ENCODE measurements at regions not wholly inside any gene's neighbourhood (a gene's known extent, or its start where the extent isn't known, plus 50 kb on each side); places are given as distances from the start of the nearest gene placed in this dataset.

DNA sequence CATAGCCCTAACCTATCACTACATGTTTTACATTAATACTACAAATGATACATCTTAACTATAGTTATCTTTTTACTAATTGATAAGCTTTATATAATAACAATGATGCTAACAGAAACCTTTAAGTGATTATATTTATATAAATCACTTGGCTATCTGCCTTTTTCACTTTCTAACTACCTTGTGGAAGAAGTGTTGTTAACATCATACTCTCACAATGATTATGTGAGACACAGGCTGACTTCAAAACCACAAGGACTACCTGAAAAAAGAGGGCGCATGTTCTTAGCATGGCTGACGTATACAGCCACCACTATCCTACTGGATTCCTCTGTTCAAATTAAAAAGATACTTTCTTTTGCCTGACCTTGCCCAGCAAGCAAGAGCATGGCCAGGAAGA is 135.3 kb upstream of the SOX5 start:
- Histone ChIP-seq H3K36me3 (ENCODE audit: control insufficient read depth in 2 of 2, extremely low read depth in 1 of 2, insufficient read depth in 2 of 2, low read length in 2 of 2) (no peaks in the 10 kb centered on the region), H3K79me2 (ENCODE audit: control insufficient read depth, insufficient read depth, low read length) (no peaks in the 10 kb centered on the region), H3K9ac (replicated peaks; ENCODE audit: extremely low read depth, insufficient read depth, low read length) (no peak overlapping the region), H3K9me1 (replicated peaks; ENCODE audit: control insufficient read depth, extremely low read depth, insufficient read depth, low read length) (no peaks in the 10 kb centered on the region), H3K9me3 (replicated peaks; ENCODE audit: control insufficient read depth, insufficient read depth, low read length) (no peaks in the 10 kb centered on the region), H3K27ac (ENCODE audit: insufficient read depth, low read depth, low read length) (no peak overlapping the region), H3K4me3 (replicated peaks in 1 of 3; ENCODE audit: insufficient read depth in 1 of 3, low read depth in 1 of 3, low read length in 3 of 3) (no peak overlapping the region), H3K27me3 (ENCODE audit: control insufficient read depth in 2 of 2, insufficient read depth in 2 of 2, low read length in 2 of 2) (no peaks in the 10 kb centered on the region), H2AFZ (ENCODE audit: low read depth, low read length) (no peak overlapping the region), H4K20me1 (replicated peaks; ENCODE audit: control insufficient read depth, extremely low read depth, insufficient read depth, low read length) (no peaks in the 10 kb centered on the region), H3K4me2 (ENCODE audit: insufficient read depth, low read length) (no peak overlapping the region), H3K4me1 (ENCODE audit: control insufficient read depth, extremely low read depth, insufficient read depth, low read length) (no peaks in the 10 kb centered on the region)
- FAIRE-seq (no peak), DNase-seq (ENCODE audit: low read depth, low spot score) (no peak)
- intact Hi-C loops (cut with micrococcal nuclease): no loop called here
- dilution Hi-C loops (cut with MboI; ENCODE audit: extremely low pct_ligation_motif_present, low sequenced_read_pairs): no loop called here
- TF ChIP-seq, protein P1, sequence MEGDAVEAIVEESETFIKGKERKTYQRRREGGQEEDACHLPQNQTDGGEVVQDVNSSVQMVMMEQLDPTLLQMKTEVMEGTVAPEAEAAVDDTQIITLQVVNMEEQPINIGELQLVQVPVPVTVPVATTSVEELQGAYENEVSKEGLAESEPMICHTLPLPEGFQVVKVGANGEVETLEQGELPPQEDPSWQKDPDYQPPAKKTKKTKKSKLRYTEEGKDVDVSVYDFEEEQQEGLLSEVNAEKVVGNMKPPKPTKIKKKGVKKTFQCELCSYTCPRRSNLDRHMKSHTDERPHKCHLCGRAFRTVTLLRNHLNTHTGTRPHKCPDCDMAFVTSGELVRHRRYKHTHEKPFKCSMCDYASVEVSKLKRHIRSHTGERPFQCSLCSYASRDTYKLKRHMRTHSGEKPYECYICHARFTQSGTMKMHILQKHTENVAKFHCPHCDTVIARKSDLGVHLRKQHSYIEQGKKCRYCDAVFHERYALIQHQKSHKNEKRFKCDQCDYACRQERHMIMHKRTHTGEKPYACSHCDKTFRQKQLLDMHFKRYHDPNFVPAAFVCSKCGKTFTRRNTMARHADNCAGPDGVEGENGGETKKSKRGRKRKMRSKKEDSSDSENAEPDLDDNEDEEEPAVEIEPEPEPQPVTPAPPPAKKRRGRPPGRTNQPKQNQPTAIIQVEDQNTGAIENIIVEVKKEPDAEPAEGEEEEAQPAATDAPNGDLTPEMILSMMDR (IDR thresholded peaks at IDR 0.05; ENCODE audit: extremely low read depth in 1 of 2, insufficient read depth in 1 of 2, low read depth in 1 of 2, low read length in 2 of 2): no peak
- TF ChIP-seq EZH2 (IDR thresholded peaks at IDR 0.05; ENCODE audit: borderline replicate concordance, low read depth, low read length, severe bottlenecking): no peak
- TF ChIP-seq JUN (IDR thresholded peaks at IDR 0.05; ENCODE audit: borderline replicate concordance, insufficient read depth, insufficient read length, low read depth): no peak
- TF ChIP-seq POLR2AphosphoS5 (IDR thresholded peaks at IDR 0.05; ENCODE audit: insufficient read depth, low read depth, low read length): no peak
- TF ChIP-seq GATA2 (IDR thresholded peaks at IDR 0.05; ENCODE audit: insufficient read depth, insufficient read length, low read depth, low read length): no peak
- no peak for TF ChIP-seq FOS (IDR thresholded peaks at IDR 0.05; ENCODE audit: borderline replicate concordance, insufficient read depth, low read length)
- TF ChIP-seq, protein P2, sequence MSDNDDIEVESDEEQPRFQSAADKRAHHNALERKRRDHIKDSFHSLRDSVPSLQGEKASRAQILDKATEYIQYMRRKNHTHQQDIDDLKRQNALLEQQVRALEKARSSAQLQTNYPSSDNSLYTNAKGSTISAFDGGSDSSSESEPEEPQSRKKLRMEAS (IDR thresholded peaks at IDR 0.05; ENCODE audit: insufficient read depth, insufficient read length): no peak
- TF ChIP-seq MYC (IDR thresholded peaks at IDR 0.05; ENCODE audit: low read depth, low read length): no peak
- TF ChIP-seq POLR2A (IDR thresholded peaks at IDR 0.05; ENCODE audit: low read depth, low read length): no peak
- POLR2A ChIA-PET: no interaction called here
- BruUV-seq (replicated peaks): no TSS peak
- CTCF ChIA-PET: interaction anchor here (0.9 kb wide), 1 partner anchor 13 kb away, joined by 3 read pairs; no protein-coding TSS in a partner anchor
